ENCODE measurements at regions not wholly inside any gene's neighbourhood (a gene's known extent, or its start where the extent isn't known, plus 50 kb on each side); places are given as distances from the start of the nearest gene placed in this dataset.

DNA sequence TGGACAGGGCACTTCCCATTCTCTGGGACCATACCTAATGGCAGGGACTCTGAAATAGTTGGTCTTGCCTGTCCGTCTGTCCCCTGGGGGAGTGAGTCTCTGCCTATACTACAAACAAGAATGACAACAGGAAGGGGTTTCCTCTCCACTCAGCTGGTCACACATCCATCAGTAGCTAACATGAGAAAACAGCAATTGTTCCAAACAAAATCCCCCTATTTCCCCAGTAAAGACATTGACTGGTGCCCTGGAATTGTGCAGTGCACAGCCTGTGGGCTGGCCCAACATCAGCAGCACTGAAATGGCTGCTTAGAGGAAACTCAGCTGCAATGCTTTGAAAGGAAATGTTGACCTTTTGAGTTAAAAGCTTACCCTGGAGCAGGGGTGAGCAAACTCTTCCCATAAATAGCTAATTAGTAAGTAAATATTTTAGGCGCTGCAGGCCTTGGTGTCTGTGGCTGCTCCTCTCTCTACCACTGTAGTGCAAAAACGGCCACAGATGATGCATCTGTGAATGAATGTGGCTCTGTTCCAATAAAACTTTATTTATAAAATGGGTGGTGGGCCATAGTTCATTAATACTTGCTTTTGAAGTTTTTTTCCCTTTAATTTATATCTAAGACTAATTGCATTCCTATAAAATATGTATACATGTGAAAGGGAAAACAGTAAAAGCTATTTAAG, 174.3 kb downstream of the KLF13 start:
- Histone ChIP-seq H3K36me3 (peaks cover 0 to 9% (median 0%) of the 10 kb centered on the region in 3 donors), H3K4me3 (no peak overlapping the region), H3K27ac (no peak overlapping the region), H3K27me3 (no peaks in the 10 kb centered on the region), H3K4me1 (no peaks in the 10 kb centered on the region), H3K9me3 (no peaks in the 10 kb centered on the region)
- TF ChIP-seq EP300 (IDR thresholded peaks at IDR 0.05) = no peak
- 64 to 73% methylated on average over 3 of the region's 3 CpGs for WGBS, 2 donors
- DNase-seq (ENCODE audit: low spot score in 2 of 2) = no peak

DNA sequence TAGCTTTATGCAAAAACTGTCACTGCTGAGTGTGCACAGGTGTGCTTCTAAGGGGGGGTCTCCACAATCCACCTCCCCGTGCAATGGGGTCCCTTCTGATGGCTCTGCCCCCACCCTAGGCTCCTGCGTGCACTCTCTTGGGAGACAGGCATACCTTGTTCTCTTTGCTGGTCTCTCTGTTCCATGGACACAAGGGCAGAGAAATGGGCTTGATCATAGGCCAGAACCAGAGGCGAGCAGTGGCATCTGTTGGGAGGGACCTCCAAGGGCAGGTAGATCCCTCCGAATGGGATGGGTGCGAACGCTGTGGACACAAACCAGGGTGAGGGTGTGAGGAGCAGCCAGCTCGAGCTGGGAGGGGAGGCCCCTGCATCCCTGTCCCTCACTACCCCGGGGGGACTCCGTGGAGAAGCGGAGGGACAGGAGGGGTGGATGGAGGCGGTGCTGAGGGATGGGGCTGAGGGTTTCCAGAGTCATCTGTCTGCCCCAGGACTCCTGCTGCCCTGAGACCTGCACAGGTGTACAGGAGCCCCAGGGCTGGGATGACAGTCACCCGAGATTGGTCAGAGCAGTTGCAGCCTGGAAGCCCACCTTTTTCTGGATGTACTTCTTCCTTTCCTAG, 175.0 kb downstream of the KLF13 start:
- no peak overlapping the region for H3K27ac ChIP-seq
- H3K27me3 ChIP-seq = no peaks in the 10 kb centered on the region
- no peak for DNase-seq (ENCODE audit: low spot score in 2 of 2)
- H3K4me1 ChIP-seq = no peaks in the 10 kb centered on the region
- H3K36me3 ChIP-seq = peaks cover 0 to 9% (median 0%) of the 10 kb centered on the region in 3 donors
- no peaks in the 10 kb centered on the region for H3K9me3 ChIP-seq
- WGBS, 2 donors = 86 to 97% methylated on average over 12 of the region's 12 CpGs
- no peak overlapping the region for H3K4me3 ChIP-seq
- TF ChIP-seq EP300 (IDR thresholded peaks at IDR 0.05) = no peak
- TF ChIP-seq POLR2A (IDR thresholded peaks at IDR 0.05) = no peak
- TF ChIP-seq, protein P1, sequence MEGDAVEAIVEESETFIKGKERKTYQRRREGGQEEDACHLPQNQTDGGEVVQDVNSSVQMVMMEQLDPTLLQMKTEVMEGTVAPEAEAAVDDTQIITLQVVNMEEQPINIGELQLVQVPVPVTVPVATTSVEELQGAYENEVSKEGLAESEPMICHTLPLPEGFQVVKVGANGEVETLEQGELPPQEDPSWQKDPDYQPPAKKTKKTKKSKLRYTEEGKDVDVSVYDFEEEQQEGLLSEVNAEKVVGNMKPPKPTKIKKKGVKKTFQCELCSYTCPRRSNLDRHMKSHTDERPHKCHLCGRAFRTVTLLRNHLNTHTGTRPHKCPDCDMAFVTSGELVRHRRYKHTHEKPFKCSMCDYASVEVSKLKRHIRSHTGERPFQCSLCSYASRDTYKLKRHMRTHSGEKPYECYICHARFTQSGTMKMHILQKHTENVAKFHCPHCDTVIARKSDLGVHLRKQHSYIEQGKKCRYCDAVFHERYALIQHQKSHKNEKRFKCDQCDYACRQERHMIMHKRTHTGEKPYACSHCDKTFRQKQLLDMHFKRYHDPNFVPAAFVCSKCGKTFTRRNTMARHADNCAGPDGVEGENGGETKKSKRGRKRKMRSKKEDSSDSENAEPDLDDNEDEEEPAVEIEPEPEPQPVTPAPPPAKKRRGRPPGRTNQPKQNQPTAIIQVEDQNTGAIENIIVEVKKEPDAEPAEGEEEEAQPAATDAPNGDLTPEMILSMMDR (IDR thresholded peaks at IDR 0.05) = no peak

DNA sequence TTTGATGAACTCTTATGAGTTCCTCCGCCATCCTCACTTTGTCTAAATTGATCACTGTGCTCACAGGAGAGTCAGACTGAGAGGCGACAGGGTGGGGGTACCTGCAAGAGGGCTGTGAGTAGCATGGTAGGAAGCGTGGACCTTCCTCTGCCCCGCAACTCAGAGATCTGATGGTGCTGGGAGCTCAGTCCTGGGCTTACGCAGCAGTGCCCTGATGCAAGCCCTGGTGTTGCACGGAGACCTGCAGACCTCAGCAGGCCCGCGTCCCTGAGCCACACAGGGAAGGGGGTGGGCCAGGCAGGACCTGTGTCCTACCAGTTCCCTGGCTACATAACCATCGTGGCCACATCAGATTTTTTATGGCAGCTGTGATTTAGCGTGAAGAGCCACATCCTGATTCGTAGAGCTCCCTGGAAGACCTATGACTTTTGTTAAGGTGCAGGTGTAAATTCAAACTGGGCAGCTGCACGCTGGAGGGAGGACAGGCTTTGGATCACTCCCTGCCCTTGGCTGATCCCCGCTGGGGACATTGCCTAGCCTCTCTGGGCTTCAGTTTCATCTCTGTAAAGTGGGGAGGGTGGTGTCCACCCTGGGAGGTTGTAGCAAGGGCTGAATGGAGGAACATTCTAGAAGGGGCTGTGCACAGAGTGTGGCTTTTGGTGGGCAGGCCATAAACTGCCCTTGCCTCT, 176.1 kb downstream of the KLF13 start:
- Histone ChIP-seq H3K4me3 (no peak overlapping the region), H3K9me3 (no peaks in the 10 kb centered on the region), H3K4me1 (no peaks in the 10 kb centered on the region), H3K27ac (no peak overlapping the region), H3K36me3 (peaks cover 0 to 9% (median 0%) of the 10 kb centered on the region in 3 donors), H3K27me3 (no peaks in the 10 kb centered on the region)
- no peak for DNase-seq (ENCODE audit: low spot score in 2 of 2)
- WGBS, 2 donors = 88 to 93% methylated on average over 10 to 13 of the region's 13 CpGs
- TF ChIP-seq EP300 (IDR thresholded peaks at IDR 0.05) (no peak), POLR2A (IDR thresholded peaks at IDR 0.05) (no peak)
- TF ChIP-seq, protein P1 (IDR thresholded peaks at IDR 0.05) = no peak

DNA sequence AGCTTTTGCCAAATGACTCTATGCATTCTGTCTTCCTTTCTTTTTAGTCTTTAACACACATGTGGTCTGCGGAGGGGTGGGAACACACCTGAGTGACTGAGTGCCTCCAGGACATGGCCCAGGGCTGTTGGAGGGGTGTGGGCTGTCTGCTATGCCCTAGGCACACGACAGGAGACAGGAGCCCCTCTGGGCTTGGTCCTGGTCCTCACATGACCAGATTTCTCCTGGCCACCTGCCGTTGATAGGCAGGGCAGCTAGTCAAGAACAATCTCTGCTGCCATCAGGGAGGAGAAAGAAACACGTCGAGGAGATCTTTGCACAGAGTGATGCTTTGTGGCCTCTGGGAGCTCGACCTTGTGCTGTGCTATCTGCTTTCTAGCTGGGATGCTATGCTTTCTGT, 176.6 kb downstream of the KLF13 start:
- H3K9me3 ChIP-seq = no peaks in the 10 kb centered on the region
- H3K36me3 ChIP-seq = peaks cover 0 to 9% (median 0%) of the 10 kb centered on the region in 3 donors
- no peak overlapping the region for H3K27ac ChIP-seq
- H3K4me1 ChIP-seq = no peaks in the 10 kb centered on the region
- TF ChIP-seq, protein P1 (IDR thresholded peaks at IDR 0.05) = no peak
- TF ChIP-seq EP300 (IDR thresholded peaks at IDR 0.05) = no peak
- TF ChIP-seq POLR2A (IDR thresholded peaks at IDR 0.05) = no peak
- 84 to 85% methylated on average over 6 of the region's 6 CpGs for WGBS, 2 donors
- H3K4me3 ChIP-seq = no peak overlapping the region
- DNase-seq (ENCODE audit: low spot score in 2 of 2) = no peak
- no peaks in the 10 kb centered on the region for H3K27me3 ChIP-seq

DNA sequence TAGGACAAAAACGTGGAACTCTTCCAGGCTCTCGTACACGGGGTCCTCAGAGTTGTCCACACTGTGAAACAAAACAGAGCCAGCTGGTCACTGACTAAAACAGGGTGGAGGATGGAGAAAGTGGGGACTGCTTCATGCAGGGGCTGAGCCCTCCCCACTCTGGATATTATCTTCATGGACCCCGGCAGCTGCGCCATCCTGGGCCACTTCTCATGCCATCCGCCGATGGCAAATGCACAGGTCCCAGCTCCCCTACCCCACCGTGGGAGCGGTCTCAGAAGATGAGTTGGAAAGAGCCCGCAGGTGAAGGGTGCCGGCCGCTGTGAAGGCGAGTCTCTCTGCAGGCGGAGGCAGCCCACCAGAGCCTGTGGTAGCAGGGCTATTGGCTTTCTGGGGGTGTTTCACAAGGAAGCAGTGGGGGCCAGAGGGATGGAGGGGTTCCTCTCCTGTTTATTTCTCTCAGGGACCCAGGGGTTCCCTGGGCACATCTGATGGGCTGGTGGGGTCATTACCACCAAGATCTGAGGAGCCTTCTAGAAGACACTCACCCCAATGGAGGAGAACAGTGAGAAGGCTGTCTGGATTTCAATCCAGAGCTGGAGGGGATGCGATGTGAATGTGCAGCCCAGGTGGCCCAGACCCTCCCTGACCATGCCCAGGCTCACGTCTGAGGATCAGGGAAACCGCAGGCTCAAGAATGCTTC, 177.3 kb downstream of the KLF13 start:
- 89 to 91% methylated on average over 10 to 17 of the region's 17 CpGs for WGBS, 2 donors
- H3K36me3 ChIP-seq = peaks cover 0 to 9% (median 0%) of the 10 kb centered on the region in 3 donors
- H3K27ac ChIP-seq = no peak overlapping the region
- no peak overlapping the region for H3K4me3 ChIP-seq
- H3K4me1 ChIP-seq = no peaks in the 10 kb centered on the region
- no peaks in the 10 kb centered on the region for H3K9me3 ChIP-seq
- TF ChIP-seq EP300 (IDR thresholded peaks at IDR 0.05) (no peak), POLR2A (IDR thresholded peaks at IDR 0.05) (no peak)
- TF ChIP-seq, protein P1 (IDR thresholded peaks at IDR 0.05) = no peak
- DNase-seq (ENCODE audit: low spot score in 2 of 2) = no peak
- no peaks in the 10 kb centered on the region for H3K27me3 ChIP-seq
